OCI-LY1 (cell line): ENCODE measurements at regions not wholly inside any gene's neighbourhood (a gene's known extent, or its start where the extent isn't known, plus 50 kb on each side); places are given as distances from the start of the nearest gene placed in this dataset.

Experiments
- EZH2 ChIP-seq: fragments of 200-600 bp; sonication (generic), shearing (Covaris generic); IDR thresholded peaks from 2 replicates; pipeline ENCODE4 v1.8.0; 2017; ENCODE audit warnings: borderline replicate concordance, mixed run types, mild to moderate bottlenecking, antibody characterized with exemption, low read length, moderate library complexity, mixed read lengths
- TF ChIP-seq, protein P1 (sequence below): fragments of 200-600 bp; sonication (generic), shearing (Covaris generic); IDR thresholded peaks from 2 replicates; pipeline ENCODE4 v1.5.1; 2017; ENCODE audit warnings: mild to moderate bottlenecking, antibody characterized with exemption, low read length, moderate library complexity, mixed read lengths

DNA sequence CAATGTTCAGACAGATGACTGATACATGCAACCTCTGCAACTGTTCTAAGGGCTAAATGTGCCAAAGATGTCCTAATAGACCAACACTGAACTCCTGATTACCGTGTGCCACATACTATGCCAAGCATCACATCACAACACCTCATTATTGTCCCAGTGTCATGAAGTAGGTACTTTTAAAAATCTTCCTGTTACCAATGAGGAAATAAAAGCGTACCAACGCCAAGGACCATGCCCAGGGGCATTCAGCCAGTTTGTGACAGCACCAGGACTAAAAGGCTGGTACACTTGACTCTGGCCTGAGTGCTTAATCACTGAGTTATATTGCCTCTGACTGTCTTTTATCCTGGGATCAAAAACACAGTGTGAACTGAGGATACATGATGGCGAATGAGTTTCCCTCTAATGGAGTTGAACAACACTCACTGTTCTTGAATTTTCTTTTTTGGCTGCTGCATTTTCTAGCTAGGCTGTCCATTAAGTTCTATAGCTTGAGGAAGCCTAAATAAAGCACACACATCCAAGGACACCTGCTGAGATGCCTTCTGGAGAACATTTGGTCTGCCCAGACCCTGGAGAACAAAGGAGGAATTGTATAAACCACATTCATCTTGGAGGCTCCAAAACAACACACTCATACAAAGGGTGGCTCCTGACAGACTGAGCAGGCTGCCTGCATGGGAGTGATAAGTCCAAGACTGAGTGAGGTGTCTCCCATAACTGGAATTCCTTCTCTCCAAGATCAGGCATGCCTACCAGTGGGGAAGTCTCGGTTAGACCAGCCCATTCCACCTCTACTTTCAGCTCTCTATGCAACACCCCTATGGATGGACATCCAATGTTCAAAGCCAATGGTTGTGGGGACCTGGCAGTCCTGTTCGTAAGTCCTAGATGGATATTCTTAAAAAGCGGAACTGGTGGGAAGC is 126.7 kb upstream of the PRICKLE2 start:
- no peak for TF ChIP-seq EZH2
- TF ChIP-seq, protein P1, sequence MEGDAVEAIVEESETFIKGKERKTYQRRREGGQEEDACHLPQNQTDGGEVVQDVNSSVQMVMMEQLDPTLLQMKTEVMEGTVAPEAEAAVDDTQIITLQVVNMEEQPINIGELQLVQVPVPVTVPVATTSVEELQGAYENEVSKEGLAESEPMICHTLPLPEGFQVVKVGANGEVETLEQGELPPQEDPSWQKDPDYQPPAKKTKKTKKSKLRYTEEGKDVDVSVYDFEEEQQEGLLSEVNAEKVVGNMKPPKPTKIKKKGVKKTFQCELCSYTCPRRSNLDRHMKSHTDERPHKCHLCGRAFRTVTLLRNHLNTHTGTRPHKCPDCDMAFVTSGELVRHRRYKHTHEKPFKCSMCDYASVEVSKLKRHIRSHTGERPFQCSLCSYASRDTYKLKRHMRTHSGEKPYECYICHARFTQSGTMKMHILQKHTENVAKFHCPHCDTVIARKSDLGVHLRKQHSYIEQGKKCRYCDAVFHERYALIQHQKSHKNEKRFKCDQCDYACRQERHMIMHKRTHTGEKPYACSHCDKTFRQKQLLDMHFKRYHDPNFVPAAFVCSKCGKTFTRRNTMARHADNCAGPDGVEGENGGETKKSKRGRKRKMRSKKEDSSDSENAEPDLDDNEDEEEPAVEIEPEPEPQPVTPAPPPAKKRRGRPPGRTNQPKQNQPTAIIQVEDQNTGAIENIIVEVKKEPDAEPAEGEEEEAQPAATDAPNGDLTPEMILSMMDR: no peak
